GM23248 (cell line): ENCODE measurements at regions not wholly inside any gene's neighbourhood (a gene's known extent, or its start where the extent isn't known, plus 50 kb on each side); places are given as distances from the start of the nearest gene placed in this dataset.

Source experiments
- EZH2 ChIP-seq: fragments of 200-600 bp; sonication (generic); IDR thresholded peaks from 2 replicates; pipeline ENCODE4 v1.6.1; 2018; ENCODE audit warnings: antibody characterized with exemption, mild to moderate bottlenecking; ENCODE audit not compliant: insufficient read depth, poor library complexity, severe bottlenecking
- EZH2phosphoT487 ChIP-seq: fragments of 200-600 bp; sonication (generic); IDR thresholded peaks from 2 replicates; pipeline ENCODE4 v1.6.1; 2018; ENCODE audit warnings: antibody characterized with exemption, moderate library complexity, mild to moderate bottlenecking, low read depth; ENCODE audit not compliant: insufficient read depth

GRCh38 chr6:151170622-151171246, 69.0 kb upstream of the AKAP12 start:
- TF ChIP-seq EZH2phosphoT487, result no peak
- TF ChIP-seq EZH2, result no peak
